ENCODE measurements at regions not wholly inside any gene's neighbourhood (a gene's known extent, or its start where the extent isn't known, plus 50 kb on each side); places are given as distances from the start of the nearest gene placed in this dataset.

DNA sequence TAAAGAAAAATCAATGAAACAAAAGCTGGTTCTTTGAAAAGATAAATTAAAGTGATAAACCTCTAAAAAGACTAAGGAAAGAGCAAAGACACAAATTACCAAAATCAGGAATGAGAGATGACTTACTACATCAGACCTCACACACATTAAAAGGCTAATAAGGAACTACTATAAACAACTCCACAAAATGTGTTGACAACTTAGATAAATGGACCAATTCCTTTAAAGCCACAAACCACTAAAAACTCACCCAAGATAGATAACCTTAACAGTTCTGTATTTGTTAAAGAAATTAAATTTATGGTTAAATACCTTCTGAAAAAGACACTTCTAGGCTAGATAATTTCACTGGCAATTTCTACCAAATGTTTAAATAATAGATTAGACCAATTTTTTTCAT is 170.4 kb downstream of the SMAD6 start:
- TF ChIP-seq TCF12 (IDR thresholded peaks at IDR 0.05; ENCODE audit: low read depth) (no peak), CEBPB (IDR thresholded peaks at IDR 0.05) (no peak), CREB1 (IDR thresholded peaks at IDR 0.05; ENCODE audit: low read depth) (no peak), TAF1 (IDR thresholded peaks at IDR 0.05; ENCODE audit: low read depth) (no peak)
- TF ChIP-seq, protein P1, sequence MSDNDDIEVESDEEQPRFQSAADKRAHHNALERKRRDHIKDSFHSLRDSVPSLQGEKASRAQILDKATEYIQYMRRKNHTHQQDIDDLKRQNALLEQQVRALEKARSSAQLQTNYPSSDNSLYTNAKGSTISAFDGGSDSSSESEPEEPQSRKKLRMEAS (IDR thresholded peaks at IDR 0.05) = no peak
